Activated naive CD4-positive, alpha-beta T cell treated with anti-CD3 and anti-CD28 coated beads, Interleukin-2, amount 50 U/mL, for 24 hours (primary cell): ENCODE measurements at regions not wholly inside any gene's neighbourhood (a gene's known extent, or its start where the extent isn't known, plus 50 kb on each side); places are given as distances from the start of the nearest gene placed in this dataset.

Source experiments
- H3K27ac Mint-ChIP-seq: one replicate; pipeline ENCODE4 v1.8.0; 2021; ENCODE audit warnings: mild to moderate bottlenecking, mixed read lengths
- H3K27me3 Mint-ChIP-seq: one replicate; pipeline ENCODE4 v1.8.0; 2021; ENCODE audit warnings: mixed read lengths
- H3K36me3 Mint-ChIP-seq: one replicate; pipeline ENCODE4 v1.8.0; 2021; ENCODE audit warnings: mixed read lengths
- H3K4me1 Mint-ChIP-seq: one replicate; pipeline ENCODE4 v1.8.0; 2021; ENCODE audit warnings: mixed read lengths
- H3K4me3 Mint-ChIP-seq: one replicate; pipeline ENCODE4 v1.8.0; 2021; ENCODE audit warnings: mild to moderate bottlenecking, mixed read lengths
- H3K9me3 Mint-ChIP-seq: one replicate; pipeline ENCODE4 v1.8.0; 2021; ENCODE audit warnings: mixed read lengths

- no peaks in the 10 kb centered on the region for H3K9me3 Mint-ChIP-seq
- no peak overlapping the region for H3K4me3 Mint-ChIP-seq
- no peak overlapping the region for H3K27ac Mint-ChIP-seq
- no peaks in the 10 kb centered on the region for H3K36me3 Mint-ChIP-seq
- H3K4me1 Mint-ChIP-seq = no peaks in the 10 kb centered on the region
- no peaks in the 10 kb centered on the region for H3K27me3 Mint-ChIP-seq
These were observed 399.2 kb downstream of the NLGN4X start for GRCh38 chrX:5829469-5829868.

GRCh38 chrX:5829060-5829459 is 399.6 kb downstream of the NLGN4X start:
- H3K27me3 Mint-ChIP-seq = no peaks in the 10 kb centered on the region
- no peaks in the 10 kb centered on the region for H3K4me1 Mint-ChIP-seq
- H3K27ac Mint-ChIP-seq = no peak overlapping the region
- H3K9me3 Mint-ChIP-seq = no peaks in the 10 kb centered on the region
- no peak overlapping the region for H3K4me3 Mint-ChIP-seq
- no peaks in the 10 kb centered on the region for H3K36me3 Mint-ChIP-seq

DNA sequence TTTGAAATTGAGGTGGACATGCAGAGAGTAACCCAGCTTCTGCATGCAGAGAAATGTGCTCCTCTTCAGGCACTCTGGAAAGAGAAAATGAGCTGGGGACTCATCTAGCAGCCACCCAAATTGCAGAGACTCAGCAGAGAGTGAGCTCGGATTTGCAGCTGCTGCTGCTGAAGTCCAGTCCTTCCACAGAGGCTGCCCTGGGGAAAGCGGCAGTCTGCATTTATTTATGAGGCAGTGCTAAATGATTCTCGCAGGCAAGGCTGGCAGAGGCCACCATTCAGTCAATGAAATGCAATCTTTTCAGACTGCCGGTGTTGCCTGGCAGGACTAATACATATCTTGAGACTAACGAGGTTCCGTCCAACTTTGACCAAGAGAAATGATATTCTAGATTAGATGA is 404.8 kb downstream of the NLGN4X start:
- Mint-ChIP-seq H3K4me3 (no peak overlapping the region), H3K9me3 (no peaks in the 10 kb centered on the region), H3K27ac (no peak overlapping the region), H3K4me1 (no peaks in the 10 kb centered on the region), H3K27me3 (no peaks in the 10 kb centered on the region), H3K36me3 (no peaks in the 10 kb centered on the region)

- H3K4me1 Mint-ChIP-seq = no peaks in the 10 kb centered on the region
- no peaks in the 10 kb centered on the region for H3K9me3 Mint-ChIP-seq
- H3K4me3 Mint-ChIP-seq = no peak overlapping the region
- H3K27ac Mint-ChIP-seq = no peak overlapping the region
- H3K36me3 Mint-ChIP-seq = no peaks in the 10 kb centered on the region
- no peaks in the 10 kb centered on the region for H3K27me3 Mint-ChIP-seq
These were observed 418.0 kb downstream of the NLGN4X start for GRCh38 chrX:5810636-5811035.

DNA sequence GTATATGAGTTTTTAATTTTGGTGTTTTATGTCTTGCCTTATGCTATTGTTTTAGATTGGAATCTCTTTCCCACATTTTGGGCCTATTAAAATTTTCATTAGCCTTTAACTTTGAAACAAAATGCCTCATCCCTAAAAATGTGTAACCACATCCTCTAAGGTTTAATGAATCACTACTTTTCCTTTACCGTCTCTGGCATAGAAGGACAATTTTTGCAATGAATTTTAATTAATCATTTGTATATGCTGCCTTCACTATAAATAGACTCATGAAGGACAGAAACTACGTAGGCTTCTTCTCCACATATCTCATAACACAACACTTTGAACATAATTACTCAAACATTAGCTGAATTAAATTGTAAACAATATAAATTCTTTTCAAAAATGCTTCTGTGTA is 421.5 kb downstream of the NLGN4X start:
- H3K9me3 Mint-ChIP-seq = no peaks in the 10 kb centered on the region
- H3K4me1 Mint-ChIP-seq = no peaks in the 10 kb centered on the region
- no peaks in the 10 kb centered on the region for H3K36me3 Mint-ChIP-seq
- no peaks in the 10 kb centered on the region for H3K27me3 Mint-ChIP-seq
- no peak overlapping the region for H3K27ac Mint-ChIP-seq
- H3K4me3 Mint-ChIP-seq = no peak overlapping the region

- no peaks in the 10 kb centered on the region for H3K4me1 Mint-ChIP-seq
- H3K27me3 Mint-ChIP-seq = no peaks in the 10 kb centered on the region
- H3K4me3 Mint-ChIP-seq = no peak overlapping the region
- no peak overlapping the region for H3K27ac Mint-ChIP-seq
- H3K36me3 Mint-ChIP-seq = no peaks in the 10 kb centered on the region
- H3K9me3 Mint-ChIP-seq = no peaks in the 10 kb centered on the region
These were observed 426.3 kb downstream of the NLGN4X start for GRCh38 chrX:5802391-5802790.

GRCh38 chrX:5791721-5792120 is 436.9 kb downstream of the NLGN4X start:
- Mint-ChIP-seq H3K36me3 (no peaks in the 10 kb centered on the region), H3K4me3 (no peak overlapping the region), H3K9me3 (no peaks in the 10 kb centered on the region), H3K27me3 (no peaks in the 10 kb centered on the region), H3K4me1 (no peaks in the 10 kb centered on the region), H3K27ac (no peak overlapping the region)

- no peak overlapping the region for H3K27ac Mint-ChIP-seq
- no peaks in the 10 kb centered on the region for H3K9me3 Mint-ChIP-seq
- no peak overlapping the region for H3K4me3 Mint-ChIP-seq
- H3K27me3 Mint-ChIP-seq = no peaks in the 10 kb centered on the region
- no peaks in the 10 kb centered on the region for H3K36me3 Mint-ChIP-seq
- no peaks in the 10 kb centered on the region for H3K4me1 Mint-ChIP-seq
These were observed 439.8 kb downstream of the NLGN4X start for GRCh38 chrX:5788910-5789309.

DNA sequence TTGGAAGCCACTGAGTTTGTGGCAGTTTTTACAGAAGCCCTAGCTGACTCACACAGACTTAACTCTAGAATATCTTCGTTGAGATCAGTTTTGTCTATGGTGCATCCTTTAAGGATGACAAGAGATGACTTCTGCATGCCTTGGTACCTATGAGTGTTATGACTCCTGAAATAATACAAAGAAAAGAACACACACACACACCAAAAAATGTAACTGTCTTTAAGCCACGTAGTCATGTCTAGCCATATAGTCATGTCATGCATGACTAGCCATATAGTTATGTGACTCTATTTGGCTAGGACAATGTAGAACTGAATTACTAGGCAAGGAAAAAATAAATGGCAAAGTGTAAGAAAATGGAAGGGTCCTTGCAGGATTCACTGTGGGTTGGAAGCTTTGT is 447.8 kb downstream of the NLGN4X start:
- Mint-ChIP-seq H3K27me3 (no peaks in the 10 kb centered on the region), H3K4me1 (no peaks in the 10 kb centered on the region), H3K27ac (no peak overlapping the region), H3K36me3 (no peaks in the 10 kb centered on the region), H3K4me3 (no peak overlapping the region), H3K9me3 (no peaks in the 10 kb centered on the region)

GRCh38 chrX:5775846-5776430 is 452.7 kb downstream of the NLGN4X start:
- Mint-ChIP-seq H3K4me1 (no peaks in the 10 kb centered on the region), H3K36me3 (no peaks in the 10 kb centered on the region), H3K9me3 (no peaks in the 10 kb centered on the region), H3K27me3 (no peaks in the 10 kb centered on the region), H3K27ac (no peak overlapping the region), H3K4me3 (no peak overlapping the region)

DNA sequence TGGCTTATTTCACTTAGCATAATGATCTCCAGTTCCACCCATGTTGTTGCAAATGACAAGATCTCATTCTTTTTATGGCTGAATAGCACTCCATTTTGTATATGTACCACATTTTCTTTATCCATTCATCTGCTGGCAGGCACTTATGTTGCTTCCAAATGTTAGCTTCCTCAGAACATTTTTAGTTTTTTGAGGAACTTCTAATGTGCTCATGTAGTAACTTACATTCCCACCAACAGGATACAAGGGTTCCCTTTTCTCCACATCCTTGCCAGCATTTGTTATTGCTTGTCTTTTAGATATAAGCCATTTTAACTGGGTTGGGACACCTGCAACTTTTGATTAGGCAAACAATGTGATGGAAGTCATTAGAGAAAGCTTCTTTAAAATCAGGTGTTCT is 454.2 kb downstream of the NLGN4X start:
- Mint-ChIP-seq H3K27me3 (no peaks in the 10 kb centered on the region), H3K9me3 (no peaks in the 10 kb centered on the region), H3K4me3 (no peak overlapping the region), H3K4me1 (no peaks in the 10 kb centered on the region), H3K36me3 (no peaks in the 10 kb centered on the region), H3K27ac (no peak overlapping the region)

GRCh38 chrX:5771441-5771840 is 457.2 kb downstream of the NLGN4X start:
- Mint-ChIP-seq H3K4me3 (no peak overlapping the region), H3K4me1 (no peaks in the 10 kb centered on the region), H3K9me3 (no peaks in the 10 kb centered on the region), H3K27me3 (no peaks in the 10 kb centered on the region), H3K27ac (no peak overlapping the region), H3K36me3 (no peaks in the 10 kb centered on the region)

GRCh38 chrX:5756616-5757015 is 472.1 kb downstream of the NLGN4X start:
- Mint-ChIP-seq H3K4me1 (no peaks in the 10 kb centered on the region), H3K27me3 (no peaks in the 10 kb centered on the region), H3K36me3 (no peaks in the 10 kb centered on the region), H3K9me3 (no peaks in the 10 kb centered on the region), H3K4me3 (no peak overlapping the region), H3K27ac (no peak overlapping the region)

GRCh38 chrX:5753291-5753690 is 475.4 kb downstream of the NLGN4X start:
- no peaks in the 10 kb centered on the region for H3K27me3 Mint-ChIP-seq
- no peaks in the 10 kb centered on the region for H3K9me3 Mint-ChIP-seq
- no peak overlapping the region for H3K27ac Mint-ChIP-seq
- no peaks in the 10 kb centered on the region for H3K4me1 Mint-ChIP-seq
- H3K36me3 Mint-ChIP-seq = no peaks in the 10 kb centered on the region
- no peak overlapping the region for H3K4me3 Mint-ChIP-seq

- Mint-ChIP-seq H3K36me3 (no peaks in the 10 kb centered on the region), H3K4me3 (no peak overlapping the region), H3K4me1 (no peaks in the 10 kb centered on the region), H3K9me3 (no peaks in the 10 kb centered on the region), H3K27me3 (no peaks in the 10 kb centered on the region), H3K27ac (no peak overlapping the region)
These were observed 475.8 kb downstream of the NLGN4X start for GRCh38 chrX:5752831-5753230.

DNA sequence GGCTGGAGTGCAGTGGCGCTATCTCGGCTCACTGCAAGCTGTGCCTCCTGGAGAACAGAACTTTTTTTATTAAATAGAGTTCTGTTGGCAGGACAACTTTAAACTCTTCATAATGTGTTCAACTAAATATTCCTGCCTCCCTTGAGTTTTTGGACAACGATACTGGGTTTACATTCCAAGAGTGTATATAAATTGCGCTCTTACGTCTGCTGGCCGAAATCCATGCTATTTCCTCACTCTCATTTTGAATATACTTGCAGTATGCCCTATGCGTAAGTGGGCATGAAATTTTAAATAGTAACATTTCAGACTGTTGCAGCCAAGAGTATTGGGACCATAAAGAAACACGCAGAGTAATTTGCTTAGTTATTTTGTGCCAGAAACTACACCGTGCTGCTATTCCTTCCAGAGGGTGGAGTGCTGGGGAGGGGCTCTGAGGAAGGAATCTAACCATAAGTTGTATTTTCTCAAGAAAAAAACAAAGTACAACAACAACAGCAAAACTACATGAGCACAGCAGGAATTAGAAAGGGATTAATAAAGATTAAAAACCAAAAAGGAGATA is 480.0 kb downstream of the NLGN4X start:
- no peaks in the 10 kb centered on the region for H3K27me3 Mint-ChIP-seq
- no peak overlapping the region for H3K27ac Mint-ChIP-seq
- H3K4me3 Mint-ChIP-seq = no peak overlapping the region
- no peaks in the 10 kb centered on the region for H3K36me3 Mint-ChIP-seq
- no peaks in the 10 kb centered on the region for H3K4me1 Mint-ChIP-seq
- no peaks in the 10 kb centered on the region for H3K9me3 Mint-ChIP-seq

DNA sequence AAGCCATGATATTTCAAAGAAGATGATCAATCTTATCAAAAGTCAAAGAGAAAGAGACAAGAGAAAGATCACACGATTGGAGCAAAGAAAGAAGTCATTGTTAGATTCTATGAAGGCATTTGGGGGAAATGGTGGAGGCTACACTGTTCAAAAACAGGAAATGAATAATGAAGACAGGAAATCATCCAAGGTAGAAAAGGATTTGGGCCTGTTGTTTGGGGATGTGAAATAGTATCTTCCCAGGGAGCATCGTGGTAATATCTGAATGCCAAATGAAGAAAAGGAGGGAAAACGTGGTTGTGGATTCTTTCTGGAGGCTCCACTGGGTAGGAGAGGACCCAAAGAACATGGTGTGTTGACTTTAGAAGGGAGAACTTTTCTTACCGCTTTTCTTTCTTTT is 482.4 kb downstream of the NLGN4X start:
- H3K36me3 Mint-ChIP-seq = no peaks in the 10 kb centered on the region
- H3K27me3 Mint-ChIP-seq = no peaks in the 10 kb centered on the region
- no peak overlapping the region for H3K4me3 Mint-ChIP-seq
- H3K9me3 Mint-ChIP-seq = no peaks in the 10 kb centered on the region
- no peak overlapping the region for H3K27ac Mint-ChIP-seq
- no peaks in the 10 kb centered on the region for H3K4me1 Mint-ChIP-seq
